HCT116 (cell line): ENCODE measurements at regions not wholly inside any gene's neighbourhood (a gene's known extent, or its start where the extent isn't known, plus 50 kb on each side); places are given as distances from the start of the nearest gene placed in this dataset.

Experiments
- ATAC-seq: fragments of 200-7000 bp; cut with Tn5 transposase; 2 replicates; pipeline ENCODE4 v1.9.1; 2020; ENCODE audit warnings: mild to moderate bottlenecking, moderate library complexity
- BruUV-seq: library from RNA; stranded (reverse); fragments of 400-500 nt; replicated peaks from 2 replicates; lab custom pipeline; 2021; lab: Mats Ljungman, UMichigan
- CTCF ChIA-PET: fragments of 300-600 bp; sonication (Branson Sonifier 250); formaldehyde crosslinking; loops from one replicate; lab custom pipeline; 2021; ENCODE audit warnings: antibody characterized with exemption; lab: Charles Lee
- POLR2A ChIA-PET: fragments of 300-600, 350-600 bp; sonication (Branson Sonifier 250); formaldehyde crosslinking; loops from one replicate; lab custom pipeline; 2021; ENCODE audit warnings: antibody characterized with exemption; lab: Charles Lee
- RAD21 ChIA-PET, 2 experiments: fragments of 300-600 bp; sonication (Branson Sonifier 250); formaldehyde crosslinking; loops; one replicate each; lab custom pipeline; 2023; ENCODE audit warnings: low total read pairs in 2 of 2; ENCODE audit not compliant: uncharacterized antibody in 2 of 2, unreplicated experiment in 2 of 2, low non-redundant PET in 1 of 2; lab: Charles Lee
- DNase-seq: peaks from one replicate; pipeline ENCODE4 v3.0.0-alpha.2; 2010; ENCODE audit warnings: low read depth, low spot score
- H2AFZ ChIP-seq: fragments of 200-600 bp; shearing (Covaris generic), sonication (generic); 2 replicates; pipeline ENCODE4 v1.6.1; 2017; ENCODE audit warnings: low read depth, mixed run types, mixed read lengths, antibody characterized with exemption, low read length; ENCODE audit not compliant: poor library complexity, severe bottlenecking
- H3K27ac ChIP-seq: 2 replicates; pipeline ENCODE4 v1.5.1; 2012; ENCODE audit warnings: low read depth, low read length
- H3K27me3 ChIP-seq: fragments of 200-600 bp; sonication (generic); 2 replicates; pipeline ENCODE4 v1.6.1; 2016; ENCODE audit warnings: mixed run types, low read length, mixed read lengths; ENCODE audit not compliant: insufficient read depth
- H3K36me3 ChIP-seq, 2 experiments: fragments of 200-500 bp in 1 of 2; fragments of 200-600 bp in 1 of 2; sonication (Bioruptor generic) in 1 of 2; sonication (generic) in 1 of 2; 2 replicates each; pipeline versions ENCODE4 v1.5.1 to v1.6.1; 2014 to 2016; ENCODE audit warnings: low read length in 2 of 2, inconsistent platforms in 1 of 2, mixed read lengths in 1 of 2, mixed run types in 1 of 2; ENCODE audit not compliant: insufficient read depth in 2 of 2, control insufficient read depth in 1 of 2
- H3K4me1 ChIP-seq, 2 experiments: fragments of 200-600 bp in 1 of 2; sonication (generic) in 1 of 2; 2 replicates each; pipeline versions ENCODE4 v1.5.1 to v1.6.1; 2012 to 2017; ENCODE audit warnings: low read length in 2 of 2, inconsistent platforms in 1 of 2, mild to moderate bottlenecking in 1 of 2, mixed read lengths in 1 of 2, mixed run types in 1 of 2, moderate library complexity in 1 of 2; ENCODE audit not compliant: insufficient read depth in 2 of 2, control insufficient read depth in 1 of 2
- H3K4me2 ChIP-seq: fragments of 200-600 bp; sonication (generic); 2 replicates; pipeline ENCODE4 v1.6.1; 2017; ENCODE audit warnings: mixed run types, low read length, mixed read lengths
- H3K4me3 ChIP-seq, 2 experiments: fragments of 200-600 bp in 1 of 2; sonication (generic) in 1 of 2; replicated peaks in 1 of 2; 2 replicates each; pipeline ENCODE4 v1.5.1; 2011 to 2016; ENCODE audit warnings: low read length in 2 of 2, control low read depth in 1 of 2, low read depth in 1 of 2, mild to moderate bottlenecking in 1 of 2, mixed read lengths in 1 of 2, mixed run types in 1 of 2
- H3K79me2 ChIP-seq: fragments of 200-600 bp; sonication (generic); 2 replicates; pipeline ENCODE4 v1.6.1; 2017; ENCODE audit warnings: mild to moderate bottlenecking, mixed run types, low read length, moderate library complexity, mixed read lengths; ENCODE audit not compliant: insufficient read depth
- H3K9ac ChIP-seq: fragments of 200-600 bp; sonication (generic); 2 replicates; pipeline ENCODE4 v1.6.1; 2016; ENCODE audit warnings: low read length, mixed read lengths
- H3K9me2 ChIP-seq: fragments of 200-600 bp; sonication (generic), shearing (Covaris generic); 2 replicates; pipeline ENCODE4 v1.6.1; 2017; ENCODE audit warnings: mixed run types, mild to moderate bottlenecking, moderate library complexity; ENCODE audit not compliant: insufficient read depth
- H3K9me3 ChIP-seq, 2 experiments: fragments of 200-500 bp in 1 of 2; fragments of 200-600 bp in 1 of 2; sonication (Bioruptor generic) in 1 of 2; sonication (generic) in 1 of 2; 2 replicates each; pipeline ENCODE4 v1.6.1; 2014 to 2017; ENCODE audit warnings: low read length in 2 of 2, mixed read lengths in 2 of 2, inconsistent platforms in 1 of 2, low read depth in 1 of 2, mild to moderate bottlenecking in 1 of 2, mixed run types in 1 of 2, moderate library complexity in 1 of 2; ENCODE audit not compliant: control insufficient read depth in 1 of 2, insufficient read depth in 1 of 2
- H4K20me1 ChIP-seq: fragments of 200-600 bp; sonication (generic), shearing (Covaris generic); 2 replicates; pipeline ENCODE4 v1.6.1; 2017; ENCODE audit warnings: mixed run types, mild to moderate bottlenecking, moderate library complexity; ENCODE audit not compliant: insufficient read depth
- CBX3 ChIP-seq: IDR thresholded peaks from 2 replicates; pipeline ENCODE4 v1.6.1; 2012; ENCODE audit warnings: low read depth
- CEBPB ChIP-seq: IDR thresholded peaks from 2 replicates; pipeline ENCODE4 v1.6.1; 2012; ENCODE audit warnings: low read depth
- ELF1 ChIP-seq: IDR thresholded peaks from 2 replicates; pipeline ENCODE4 v1.6.1; 2012; ENCODE audit warnings: low read depth, borderline replicate concordance
- EZH2 ChIP-seq: fragments of 200-600 bp; sonication (generic); IDR thresholded peaks from 2 replicates; pipeline ENCODE4 v1.6.1; 2017; ENCODE audit warnings: antibody characterized with exemption, mixed run types
- JUND ChIP-seq: IDR thresholded peaks from 2 replicates; pipeline ENCODE4 v1.6.1; 2012
- POLR2A ChIP-seq: IDR thresholded peaks from 2 replicates; pipeline ENCODE4 v1.7.0; 2011; ENCODE audit warnings: borderline replicate concordance; ENCODE audit not compliant: insufficient read depth, insufficient read length; ENCODE audit errors: extremely low read depth
- POLR2AphosphoS5 ChIP-seq: IDR thresholded peaks from 2 replicates; pipeline ENCODE4 v1.6.1; 2011; ENCODE audit warnings: mild to moderate bottlenecking, low read depth, low read length, moderate library complexity
- RAD21 ChIP-seq: IDR thresholded peaks from 2 replicates; pipeline ENCODE4 v1.6.1; 2012; ENCODE audit warnings: low read depth, mild to moderate bottlenecking
- SIN3A ChIP-seq: IDR thresholded peaks from 2 replicates; pipeline ENCODE4 v1.6.1; 2012; ENCODE audit warnings: low read depth
- SRF ChIP-seq: IDR thresholded peaks from 2 replicates; pipeline ENCODE4 v1.6.1; 2012; ENCODE audit warnings: low read depth
- TCF7L2 ChIP-seq: IDR thresholded peaks from 2 replicates; pipeline ENCODE4 v1.7.0; 2011; ENCODE audit warnings: borderline replicate concordance, inconsistent platforms; ENCODE audit not compliant: insufficient read depth, insufficient read length; ENCODE audit errors: extremely low read depth
- YY1 ChIP-seq: IDR thresholded peaks from 2 replicates; pipeline ENCODE4 v1.6.1; 2011; ENCODE audit warnings: low read length, low read depth, moderate library complexity, mild to moderate bottlenecking; ENCODE audit not compliant: insufficient replicate concordance; ENCODE audit errors: extremely low read depth
- ZFX ChIP-seq: fragments of 450-650 bp; IDR thresholded peaks from 2 replicates; pipeline ENCODE4 v1.6.1; 2017
- ZNF274 ChIP-seq: fragments of 200-500 bp; sonication (Bioruptor generic); IDR thresholded peaks from 2 replicates; pipeline ENCODE4 v1.6.1; 2014; ENCODE audit warnings: mild to moderate bottlenecking, low read depth, low read length, inconsistent platforms
- intact Hi-C: fragments of 100-400 bp; cut with micrococcal nuclease; formaldehyde crosslinking; loops from 2 replicates; pipeline ENCODE4 v1.10.0; 2022
- TF ChIP-seq, protein P1 (sequence below): IDR thresholded peaks from 2 replicates; pipeline ENCODE4 v1.6.1; 2012; ENCODE audit warnings: low read depth
- TF ChIP-seq, protein P2 (sequence below), 3 experiments: fragments of 200-600 bp in 1 of 3; sonication (generic) in 1 of 3; IDR thresholded peaks in 2 of 3; conservative IDR thresholded peaks in 1 of 3; 2 replicates each; pipeline ENCODE4 v1.5.1; 2012 to 2017; ENCODE audit warnings: low read depth in 2 of 3, low read length in 2 of 3, antibody characterized with exemption in 1 of 3, borderline replicate concordance in 1 of 3, control low read depth in 1 of 3, mild to moderate bottlenecking in 1 of 3, mixed read lengths in 1 of 3, mixed run types in 1 of 3, moderate library complexity in 1 of 3; ENCODE audit not compliant: insufficient read depth in 1 of 3
- TF ChIP-seq, protein P3 (sequence below): IDR thresholded peaks from 2 replicates; pipeline ENCODE4 v1.6.1; 2012
- TF ChIP-seq, protein P4 (sequence below): IDR thresholded peaks from 2 replicates; pipeline ENCODE4 v1.6.1; 2011; ENCODE audit warnings: mild to moderate bottlenecking, low read length, moderate library complexity; ENCODE audit not compliant: insufficient replicate concordance; ENCODE audit errors: extremely low read depth
- TF ChIP-seq, protein P5 (sequence below): IDR thresholded peaks from 2 replicates; pipeline ENCODE4 v1.6.1; 2012

DNA sequence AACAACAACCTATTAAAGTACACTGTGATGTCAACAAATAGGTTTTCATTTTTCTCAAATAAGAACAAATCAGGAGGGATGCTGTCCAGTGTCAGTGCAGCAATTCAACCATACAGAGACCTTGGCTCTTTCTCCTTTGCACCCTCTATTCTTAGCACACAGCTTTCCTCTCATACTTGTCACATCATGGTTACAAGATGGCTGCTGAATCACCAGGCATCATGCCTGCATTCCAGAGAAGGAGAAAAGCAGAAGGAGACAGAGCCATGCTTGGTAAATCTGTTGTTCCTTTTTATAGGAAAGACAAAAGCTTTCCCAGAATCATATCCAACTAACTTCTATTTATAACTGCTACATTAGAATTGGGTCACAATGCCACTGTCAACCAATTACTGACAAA, 124.7 kb upstream of the VLDLR start:
- no peak overlapping the region for H3K9ac ChIP-seq
- no peak overlapping the region for H3K4me2 ChIP-seq
- no peak overlapping the region for H3K27ac ChIP-seq
- H2AFZ ChIP-seq, result no peak overlapping the region
- no peaks in the 10 kb centered on the region for H4K20me1 ChIP-seq
- intact Hi-C loops, result no loop called here
- no peaks in the 10 kb centered on the region for H3K79me2 ChIP-seq
- TF ChIP-seq, protein P1, sequence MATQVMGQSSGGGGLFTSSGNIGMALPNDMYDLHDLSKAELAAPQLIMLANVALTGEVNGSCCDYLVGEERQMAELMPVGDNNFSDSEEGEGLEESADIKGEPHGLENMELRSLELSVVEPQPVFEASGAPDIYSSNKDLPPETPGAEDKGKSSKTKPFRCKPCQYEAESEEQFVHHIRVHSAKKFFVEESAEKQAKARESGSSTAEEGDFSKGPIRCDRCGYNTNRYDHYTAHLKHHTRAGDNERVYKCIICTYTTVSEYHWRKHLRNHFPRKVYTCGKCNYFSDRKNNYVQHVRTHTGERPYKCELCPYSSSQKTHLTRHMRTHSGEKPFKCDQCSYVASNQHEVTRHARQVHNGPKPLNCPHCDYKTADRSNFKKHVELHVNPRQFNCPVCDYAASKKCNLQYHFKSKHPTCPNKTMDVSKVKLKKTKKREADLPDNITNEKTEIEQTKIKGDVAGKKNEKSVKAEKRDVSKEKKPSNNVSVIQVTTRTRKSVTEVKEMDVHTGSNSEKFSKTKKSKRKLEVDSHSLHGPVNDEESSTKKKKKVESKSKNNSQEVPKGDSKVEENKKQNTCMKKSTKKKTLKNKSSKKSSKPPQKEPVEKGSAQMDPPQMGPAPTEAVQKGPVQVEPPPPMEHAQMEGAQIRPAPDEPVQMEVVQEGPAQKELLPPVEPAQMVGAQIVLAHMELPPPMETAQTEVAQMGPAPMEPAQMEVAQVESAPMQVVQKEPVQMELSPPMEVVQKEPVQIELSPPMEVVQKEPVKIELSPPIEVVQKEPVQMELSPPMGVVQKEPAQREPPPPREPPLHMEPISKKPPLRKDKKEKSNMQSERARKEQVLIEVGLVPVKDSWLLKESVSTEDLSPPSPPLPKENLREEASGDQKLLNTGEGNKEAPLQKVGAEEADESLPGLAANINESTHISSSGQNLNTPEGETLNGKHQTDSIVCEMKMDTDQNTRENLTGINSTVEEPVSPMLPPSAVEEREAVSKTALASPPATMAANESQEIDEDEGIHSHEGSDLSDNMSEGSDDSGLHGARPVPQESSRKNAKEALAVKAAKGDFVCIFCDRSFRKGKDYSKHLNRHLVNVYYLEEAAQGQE, result no peak
- no peak for TF ChIP-seq ZNF274
- no peak for TF ChIP-seq POLR2A
- TF ChIP-seq TCF7L2, result no peak
- TF ChIP-seq, protein P2, sequence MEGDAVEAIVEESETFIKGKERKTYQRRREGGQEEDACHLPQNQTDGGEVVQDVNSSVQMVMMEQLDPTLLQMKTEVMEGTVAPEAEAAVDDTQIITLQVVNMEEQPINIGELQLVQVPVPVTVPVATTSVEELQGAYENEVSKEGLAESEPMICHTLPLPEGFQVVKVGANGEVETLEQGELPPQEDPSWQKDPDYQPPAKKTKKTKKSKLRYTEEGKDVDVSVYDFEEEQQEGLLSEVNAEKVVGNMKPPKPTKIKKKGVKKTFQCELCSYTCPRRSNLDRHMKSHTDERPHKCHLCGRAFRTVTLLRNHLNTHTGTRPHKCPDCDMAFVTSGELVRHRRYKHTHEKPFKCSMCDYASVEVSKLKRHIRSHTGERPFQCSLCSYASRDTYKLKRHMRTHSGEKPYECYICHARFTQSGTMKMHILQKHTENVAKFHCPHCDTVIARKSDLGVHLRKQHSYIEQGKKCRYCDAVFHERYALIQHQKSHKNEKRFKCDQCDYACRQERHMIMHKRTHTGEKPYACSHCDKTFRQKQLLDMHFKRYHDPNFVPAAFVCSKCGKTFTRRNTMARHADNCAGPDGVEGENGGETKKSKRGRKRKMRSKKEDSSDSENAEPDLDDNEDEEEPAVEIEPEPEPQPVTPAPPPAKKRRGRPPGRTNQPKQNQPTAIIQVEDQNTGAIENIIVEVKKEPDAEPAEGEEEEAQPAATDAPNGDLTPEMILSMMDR (IDR thresholded peaks at IDR 0.05 in 2 of 3, conservative IDR thresholded peaks at IDR 0.05 in 1 of 3; ENCODE audit: borderline replicate concordance in 1 of 3, insufficient read depth in 1 of 3, low read depth in 2 of 3, low read length in 2 of 3), result no peak
- TF ChIP-seq ELF1, result no peak
- no peak for TF ChIP-seq POLR2AphosphoS5
- no peak for TF ChIP-seq YY1
- no peak for TF ChIP-seq SIN3A
- no peak for TF ChIP-seq ZFX
- TF ChIP-seq RAD21, result no peak
- TF ChIP-seq CEBPB, result no peak
- TF ChIP-seq CBX3, result no peak
- no peak for TF ChIP-seq SRF
- TF ChIP-seq, protein P3, sequence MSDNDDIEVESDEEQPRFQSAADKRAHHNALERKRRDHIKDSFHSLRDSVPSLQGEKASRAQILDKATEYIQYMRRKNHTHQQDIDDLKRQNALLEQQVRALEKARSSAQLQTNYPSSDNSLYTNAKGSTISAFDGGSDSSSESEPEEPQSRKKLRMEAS, result no peak
- no peak for TF ChIP-seq EZH2
- TF ChIP-seq, protein P4, sequence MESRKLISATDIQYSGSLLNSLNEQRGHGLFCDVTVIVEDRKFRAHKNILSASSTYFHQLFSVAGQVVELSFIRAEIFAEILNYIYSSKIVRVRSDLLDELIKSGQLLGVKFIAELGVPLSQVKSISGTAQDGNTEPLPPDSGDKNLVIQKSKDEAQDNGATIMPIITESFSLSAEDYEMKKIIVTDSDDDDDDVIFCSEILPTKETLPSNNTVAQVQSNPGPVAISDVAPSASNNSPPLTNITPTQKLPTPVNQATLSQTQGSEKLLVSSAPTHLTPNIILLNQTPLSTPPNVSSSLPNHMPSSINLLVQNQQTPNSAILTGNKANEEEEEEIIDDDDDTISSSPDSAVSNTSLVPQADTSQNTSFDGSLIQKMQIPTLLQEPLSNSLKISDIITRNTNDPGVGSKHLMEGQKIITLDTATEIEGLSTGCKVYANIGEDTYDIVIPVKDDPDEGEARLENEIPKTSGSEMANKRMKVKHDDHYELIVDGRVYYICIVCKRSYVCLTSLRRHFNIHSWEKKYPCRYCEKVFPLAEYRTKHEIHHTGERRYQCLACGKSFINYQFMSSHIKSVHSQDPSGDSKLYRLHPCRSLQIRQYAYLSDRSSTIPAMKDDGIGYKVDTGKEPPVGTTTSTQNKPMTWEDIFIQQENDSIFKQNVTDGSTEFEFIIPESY, result no peak
- TF ChIP-seq, protein P5, sequence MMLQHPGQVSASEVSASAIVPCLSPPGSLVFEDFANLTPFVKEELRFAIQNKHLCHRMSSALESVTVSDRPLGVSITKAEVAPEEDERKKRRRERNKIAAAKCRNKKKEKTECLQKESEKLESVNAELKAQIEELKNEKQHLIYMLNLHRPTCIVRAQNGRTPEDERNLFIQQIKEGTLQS, result no peak
- no peak for TF ChIP-seq JUND
- TF ChIP-seq, all 23 proteins: peak for 0
- DNase-seq (no peak), ATAC-seq (no peak)
- Histone ChIP-seq H3K36me3 (no peaks in the 10 kb centered on the region), H3K9me3 (no peaks in the 10 kb centered on the region), H3K4me3 (no peak overlapping the region), H3K27me3 (peaks cover 20% of the 10 kb centered on the region; the same call in 1 of the 2 replicates), H3K4me1 (no peaks in the 10 kb centered on the region), H3K9me2 (no peaks in the 10 kb centered on the region)
- ChIA-PET RAD21 (no interaction called here), CTCF (no interaction called here), POLR2A (no interaction called here)
- BruUV-seq, result no TSS peak
